Trophoblast cell (in vitro differentiated cells and primary cell): ENCODE measurements at regions not wholly inside any gene's neighbourhood (a gene's known extent, or its start where the extent isn't known, plus 50 kb on each side); places are given as distances from the start of the nearest gene placed in this dataset.

Source experiments
- DNase-seq, 2 donors: peaks; one replicate each; pipeline ENCODE4 v3.0.0-alpha.2; 2016
- H2AFZ ChIP-seq: 2 replicates; pipeline ENCODE4 v1.6.1; 2013; ENCODE audit warnings: low read length, moderate library complexity, mild to moderate bottlenecking; ENCODE audit not compliant: insufficient read depth, poor library complexity
- H2AK5ac ChIP-seq: 2 replicates; pipeline ENCODE4 v1.6.1; 2013; ENCODE audit warnings: mild to moderate bottlenecking, low read length
- H2BK120ac ChIP-seq: 2 replicates; pipeline ENCODE4 v1.6.1; 2013; ENCODE audit warnings: low read length, mild to moderate bottlenecking, moderate library complexity; ENCODE audit not compliant: insufficient read depth, poor library complexity
- H2BK12ac ChIP-seq: 2 replicates; pipeline ENCODE4 v1.6.1; 2013; ENCODE audit warnings: mild to moderate bottlenecking, low read length, moderate library complexity
- H2BK5ac ChIP-seq: 2 replicates; pipeline ENCODE4 v1.6.1; 2013; ENCODE audit warnings: low read length, low read depth, moderate library complexity, mild to moderate bottlenecking; ENCODE audit not compliant: poor library complexity
- H3K14ac ChIP-seq: 2 replicates; pipeline ENCODE4 v1.6.1; 2013; ENCODE audit warnings: mild to moderate bottlenecking, low read length
- H3K18ac ChIP-seq: 2 replicates; pipeline ENCODE4 v1.6.1; 2013; ENCODE audit warnings: mild to moderate bottlenecking, low read length
- H3K23ac ChIP-seq: 2 replicates; pipeline ENCODE4 v1.6.1; 2013; ENCODE audit warnings: low read length
- H3K27ac ChIP-seq: 2 replicates; pipeline ENCODE4 v1.5.1; 2013; ENCODE audit warnings: low read depth, mild to moderate bottlenecking, inconsistent platforms, low read length, moderate library complexity
- H3K27me3 ChIP-seq: 2 replicates; pipeline ENCODE4 v1.6.1; 2013; ENCODE audit warnings: inconsistent platforms, mild to moderate bottlenecking, low read length, moderate library complexity; ENCODE audit not compliant: insufficient read depth
- H3K36me3 ChIP-seq, 2 experiments: 1 replicate in 1 of 2; 2 replicates in 1 of 2; pipeline ENCODE4 v1.6.1; 2013; ENCODE audit warnings: low read length in 2 of 2, mild to moderate bottlenecking in 2 of 2, moderate library complexity in 1 of 2; ENCODE audit not compliant: insufficient read depth in 2 of 2, control insufficient read depth in 1 of 2
- H3K4ac ChIP-seq: 2 replicates; pipeline ENCODE4 v1.6.1; 2013; ENCODE audit warnings: low read depth, mild to moderate bottlenecking, low read length, moderate library complexity
- H3K4me1 ChIP-seq, 2 experiments: 1 replicate in 1 of 2; 2 replicates in 1 of 2; pipeline ENCODE4 v1.6.1; 2013; ENCODE audit warnings: low read length in 2 of 2, mild to moderate bottlenecking in 2 of 2, moderate library complexity in 1 of 2; ENCODE audit not compliant: insufficient read depth in 2 of 2, control insufficient read depth in 1 of 2
- H3K4me2 ChIP-seq: 2 replicates; pipeline ENCODE4 v1.6.1; 2013; ENCODE audit warnings: inconsistent platforms, mild to moderate bottlenecking, low read length, moderate library complexity
- H3K4me3 ChIP-seq: 2 replicates; pipeline ENCODE4 v1.5.1; 2013; ENCODE audit warnings: mild to moderate bottlenecking, low read depth, low read length, inconsistent platforms
- H3K79me1 ChIP-seq: one replicate; pipeline ENCODE4 v1.6.1; 2013; ENCODE audit warnings: low read length
- H3K79me2 ChIP-seq: 2 replicates; pipeline ENCODE4 v1.6.1; 2013; ENCODE audit warnings: low read length, mild to moderate bottlenecking; ENCODE audit not compliant: control insufficient read depth, insufficient read depth, poor library complexity
- H3K9ac ChIP-seq: 2 replicates; pipeline ENCODE4 v1.6.1; 2013; ENCODE audit warnings: mild to moderate bottlenecking, low read length
- H3K9me3 ChIP-seq: 2 replicates; pipeline ENCODE4 v1.6.1; 2013; ENCODE audit warnings: low read depth, mild to moderate bottlenecking, control low read depth, inconsistent platforms, low read length; ENCODE audit not compliant: insufficient read depth
- H4K12ac ChIP-seq: 2 replicates; pipeline ENCODE4 v1.6.1; 2013; ENCODE audit warnings: low read depth, mild to moderate bottlenecking, low read length, moderate library complexity
- H4K8ac ChIP-seq: 2 replicates; pipeline ENCODE4 v1.6.1; 2013; ENCODE audit warnings: low read depth, mild to moderate bottlenecking, low read length, moderate library complexity
- H4K91ac ChIP-seq: one replicate; pipeline ENCODE4 v1.6.1; 2013; ENCODE audit warnings: low read depth, mild to moderate bottlenecking, low read length, moderate library complexity
- WGBS: extraction: QIAGEN DNeasy Blood & Tissue Kit; methylation state at CpG from one replicate; pipeline ENCODE4 v1.1.7; 2013; ENCODE audit warnings: missing lambda C conversion rate; ENCODE audit not compliant: insufficient read length, insufficient coverage; ENCODE audit errors: extremely low coverage; 5-methylcytosine and 5-hydroxymethylcytosine counted together

- no peak overlapping the region for H4K8ac ChIP-seq
- H2BK12ac ChIP-seq, result no peak overlapping the region
- no peaks in the 10 kb centered on the region for H3K4me1 ChIP-seq
- no peak overlapping the region for H2AFZ ChIP-seq
- no peaks in the 10 kb centered on the region for H3K36me3 ChIP-seq
- H2BK120ac ChIP-seq, result no peak overlapping the region
- H3K4me3 ChIP-seq, result no peak overlapping the region
- H4K12ac ChIP-seq, result no peak overlapping the region
- no peaks in the 10 kb centered on the region for H3K27me3 ChIP-seq
- H3K4me2 ChIP-seq, result no peak overlapping the region
- H3K14ac ChIP-seq, result no peak overlapping the region
- no peaks in the 10 kb centered on the region for H3K9me3 ChIP-seq
- H2BK5ac ChIP-seq, result no peak overlapping the region
- DNase-seq, result no peak
- no peak overlapping the region for H3K4ac ChIP-seq
- no peak overlapping the region for H3K27ac ChIP-seq
- WGBS, result no CpG with 5 or more reads among the region's 5 CpGs
- no peaks in the 10 kb centered on the region for H3K79me1 ChIP-seq
- H4K91ac ChIP-seq, result no peak overlapping the region
- H2AK5ac ChIP-seq, result no peak overlapping the region
- no peak overlapping the region for H3K18ac ChIP-seq
- no peak overlapping the region for H3K23ac ChIP-seq
- H3K9ac ChIP-seq, result no peak overlapping the region
- H3K79me2 ChIP-seq, result no peaks in the 10 kb centered on the region
These were observed 315.0 kb upstream of the MEOX2 start for GRCh38 chr7:16001477-16001876.

- Histone ChIP-seq H3K9me3 (no peaks in the 10 kb centered on the region), H3K79me2 (no peaks in the 10 kb centered on the region), H4K91ac (no peak overlapping the region), H2BK120ac (no peak overlapping the region), H3K36me3 (no peaks in the 10 kb centered on the region), H3K9ac (no peak overlapping the region), H2AK5ac (no peak overlapping the region), H3K27ac (no peak overlapping the region), H4K8ac (no peak overlapping the region), H3K4me1 (no peaks in the 10 kb centered on the region), H3K4ac (no peak overlapping the region), H3K23ac (no peak overlapping the region), H3K18ac (no peak overlapping the region), H3K14ac (no peak overlapping the region), H4K12ac (no peak overlapping the region), H2BK12ac (no peak overlapping the region), H3K79me1 (no peaks in the 10 kb centered on the region), H2BK5ac (no peak overlapping the region), H3K27me3 (no peaks in the 10 kb centered on the region), H3K4me2 (no peak overlapping the region), H3K4me3 (no peak overlapping the region), H2AFZ (no peak overlapping the region)
- DNase-seq, result no peak
- WGBS, result no CpG with 5 or more reads among the region's 1 CpG
These were observed 312.1 kb upstream of the MEOX2 start for GRCh38 chr7:15998617-15999016.

GRCh38 chr7:15995027-15995426, 308.5 kb upstream of the MEOX2 start:
- Histone ChIP-seq H4K8ac (no peak overlapping the region), H3K23ac (no peak overlapping the region), H3K4me1 (no peaks in the 10 kb centered on the region), H3K27me3 (no peaks in the 10 kb centered on the region), H4K12ac (no peak overlapping the region), H2BK5ac (no peak overlapping the region), H3K27ac (no peak overlapping the region), H3K4me3 (no peak overlapping the region), H3K14ac (no peak overlapping the region), H3K9ac (no peak overlapping the region), H3K9me3 (no peaks in the 10 kb centered on the region), H2AFZ (no peak overlapping the region), H3K79me1 (no peaks in the 10 kb centered on the region), H2BK120ac (no peak overlapping the region), H3K36me3 (no peaks in the 10 kb centered on the region), H3K4ac (no peak overlapping the region), H4K91ac (no peak overlapping the region), H2BK12ac (no peak overlapping the region), H3K79me2 (no peaks in the 10 kb centered on the region), H2AK5ac (no peak overlapping the region), H3K18ac (no peak overlapping the region), H3K4me2 (no peak overlapping the region)
- no CpG with 5 or more reads among the region's 1 CpG for WGBS
- no peak for DNase-seq

- Histone ChIP-seq H3K36me3 (no peaks in the 10 kb centered on the region), H4K12ac (no peak overlapping the region), H3K4me1 (no peaks in the 10 kb centered on the region), H3K27me3 (no peaks in the 10 kb centered on the region), H3K27ac (no peak overlapping the region), H3K9ac (no peak overlapping the region), H3K4me3 (no peak overlapping the region), H3K4ac (no peak overlapping the region), H4K91ac (no peak overlapping the region), H4K8ac (no peak overlapping the region), H3K79me1 (no peaks in the 10 kb centered on the region), H3K14ac (no peak overlapping the region), H3K18ac (no peak overlapping the region), H2BK120ac (no peak overlapping the region), H2BK5ac (no peak overlapping the region), H3K79me2 (no peaks in the 10 kb centered on the region), H3K4me2 (no peak overlapping the region), H2AFZ (no peak overlapping the region), H2AK5ac (no peak overlapping the region), H2BK12ac (no peak overlapping the region), H3K23ac (no peak overlapping the region), H3K9me3 (no peaks in the 10 kb centered on the region)
- DNase-seq, result no peak
- no CpG with 5 or more reads among the region's 5 CpGs for WGBS
These were observed 302.7 kb upstream of the MEOX2 start for GRCh38 chr7:15989194-15989593.
